Endothelial cell of umbilical vein (primary cell): ENCODE measurements at regions not wholly inside any gene's neighbourhood (a gene's known extent, or its start where the extent isn't known, plus 50 kb on each side); places are given as distances from the start of the nearest gene placed in this dataset.

Source experiments
- BruUV-seq: library from RNA; stranded (reverse); fragments of 400-500 nt; replicated peaks from 2 replicates; lab custom pipeline; 2021; lab: Mats Ljungman, UMichigan
- CTCF ChIA-PET: fragments of 300-600, 350-600 bp; sonication (Branson Sonifier 250); formaldehyde crosslinking; loops from one replicate; lab custom pipeline; 2021; ENCODE audit warnings: antibody characterized with exemption, inconsistent platforms; lab: Charles Lee
- POLR2A ChIA-PET: fragments of 300-600, 350-600 bp; sonication (Branson Sonifier 250); formaldehyde crosslinking; loops from one replicate; lab custom pipeline; 2021; ENCODE audit warnings: antibody characterized with exemption, inconsistent platforms; lab: Charles Lee
- DNase-seq: peaks from one replicate; pipeline ENCODE4 v3.0.0-alpha.2; 2011; ENCODE audit warnings: low read depth, low spot score
- FAIRE-seq: peaks from 2 replicates; lab custom pipeline; 2011; peaks lifted over from hg19 to GRCh38; lab: Jason Lieb, UNC
- H2AFZ ChIP-seq: 2 replicates; pipeline ENCODE4 v1.6.0; 2012; ENCODE audit warnings: low read depth, low read length, control low read depth, inconsistent platforms
- H3K27ac ChIP-seq: 2 replicates; pipeline ENCODE4 v1.5.1; 2011; ENCODE audit warnings: low read depth, mild to moderate bottlenecking, control low read depth, low read length, moderate library complexity; ENCODE audit not compliant: insufficient read depth
- H3K27me3 ChIP-seq, 2 experiments: 2 replicates each; pipeline versions ENCODE4 v1.6.0 to v1.6.1; 2011; ENCODE audit warnings: low read length in 2 of 2, mixed read lengths in 1 of 2; ENCODE audit not compliant: control insufficient read depth in 2 of 2, insufficient read depth in 2 of 2
- H3K36me3 ChIP-seq, 2 experiments: 2 replicates in 1 of 2; 3 replicates in 1 of 2; pipeline ENCODE4 v1.5.1; 2011; ENCODE audit warnings: low read length in 2 of 2, mild to moderate bottlenecking in 1 of 2, moderate library complexity in 1 of 2; ENCODE audit not compliant: control insufficient read depth in 2 of 2, insufficient read depth in 2 of 2; ENCODE audit errors: extremely low read depth in 1 of 2
- H3K4me1 ChIP-seq: 3 replicates; pipeline ENCODE4 v1.5.1; 2011; ENCODE audit warnings: mild to moderate bottlenecking, low read length; ENCODE audit not compliant: control insufficient read depth, insufficient read depth; ENCODE audit errors: extremely low read depth
- H3K4me2 ChIP-seq: 2 replicates; pipeline ENCODE4 v1.6.1; 2011; ENCODE audit warnings: low read length, control low read depth, mixed read lengths; ENCODE audit not compliant: insufficient read depth
- H3K4me3 ChIP-seq, 3 experiments: fragments of 200-600 bp in 1 of 3; sonication (generic), shearing (Covaris generic) in 1 of 3; replicated peaks in 1 of 3; 2 replicates each; pipeline ENCODE4 v1.5.1; 2011 to 2016; ENCODE audit warnings: control low read depth in 3 of 3, low read length in 3 of 3, mild to moderate bottlenecking in 2 of 3, inconsistent platforms in 1 of 3, low read depth in 1 of 3, moderate library complexity in 1 of 3; ENCODE audit not compliant: insufficient read depth in 1 of 3
- H3K79me2 ChIP-seq: 2 replicates; pipeline ENCODE4 v1.6.0; 2012; ENCODE audit warnings: low read length, inconsistent platforms; ENCODE audit not compliant: control insufficient read depth, insufficient read depth
- H3K9ac ChIP-seq: replicated peaks from 2 replicates; pipeline ENCODE3; 2011; ENCODE audit warnings: low read length, control low read depth; ENCODE audit not compliant: insufficient read depth; ENCODE audit errors: extremely low read depth
- H3K9me1 ChIP-seq: replicated peaks from 3 replicates; pipeline ENCODE4 v1.6.0; 2011; ENCODE audit warnings: mild to moderate bottlenecking, low read length; ENCODE audit not compliant: control insufficient read depth, insufficient read depth; ENCODE audit errors: extremely low read depth
- H3K9me3 ChIP-seq: replicated peaks from 2 replicates; pipeline ENCODE4 v1.5.1; 2012; ENCODE audit warnings: low read length, inconsistent platforms; ENCODE audit not compliant: control insufficient read depth, insufficient read depth
- H4K20me1 ChIP-seq: replicated peaks from 2 replicates; pipeline ENCODE3; 2011; ENCODE audit warnings: mild to moderate bottlenecking, low read length; ENCODE audit not compliant: control insufficient read depth, insufficient read depth; ENCODE audit errors: extremely low read depth
- CTCF ChIP-seq, 2 donors: IDR thresholded peaks; 1 replicate in 1 of 2; 2 replicates in 1 of 2; pipeline ENCODE4 v1.5.1; 2011; ENCODE audit warnings: low read length in 2 of 2, mild to moderate bottlenecking in 2 of 2, moderate library complexity in 2 of 2, control low read depth in 1 of 2, inconsistent platforms in 1 of 2, low read depth in 1 of 2; ENCODE audit not compliant: insufficient read depth in 1 of 2; ENCODE audit errors: extremely low read depth in 1 of 2
- EZH2 ChIP-seq: IDR thresholded peaks from 2 replicates; pipeline ENCODE4 v1.6.1; 2012; ENCODE audit warnings: borderline replicate concordance, low read depth, mild to moderate bottlenecking, moderate library complexity, low read length, inconsistent platforms; ENCODE audit not compliant: severe bottlenecking
- FOS ChIP-seq: IDR thresholded peaks from 2 replicates; pipeline ENCODE4 v1.6.1; 2011; ENCODE audit warnings: mild to moderate bottlenecking, low read length, moderate library complexity, borderline replicate concordance; ENCODE audit not compliant: insufficient read depth
- GATA2 ChIP-seq: IDR thresholded peaks from 2 replicates; pipeline ENCODE4 v1.7.0; 2011; ENCODE audit warnings: low read depth, mild to moderate bottlenecking, moderate library complexity, mixed read lengths, low read length; ENCODE audit not compliant: insufficient read length, insufficient read depth
- JUN ChIP-seq: IDR thresholded peaks from 2 replicates; pipeline ENCODE4 v1.6.1; 2011; ENCODE audit warnings: borderline replicate concordance, low read depth; ENCODE audit not compliant: insufficient read length, insufficient read depth
- dilution Hi-C: fragments of 300-500 bp; cut with MboI; formaldehyde crosslinking; loops from one replicate; pipeline ENCODE4 v1.15.0; 2019; ENCODE audit warnings: low sequenced_read_pairs; ENCODE audit not compliant: extremely low pct_ligation_motif_present
- intact Hi-C: fragments of 100-400 bp; cut with micrococcal nuclease; formaldehyde crosslinking; loops from one replicate; pipeline ENCODE4 v1.10.0; 2022

DNA sequence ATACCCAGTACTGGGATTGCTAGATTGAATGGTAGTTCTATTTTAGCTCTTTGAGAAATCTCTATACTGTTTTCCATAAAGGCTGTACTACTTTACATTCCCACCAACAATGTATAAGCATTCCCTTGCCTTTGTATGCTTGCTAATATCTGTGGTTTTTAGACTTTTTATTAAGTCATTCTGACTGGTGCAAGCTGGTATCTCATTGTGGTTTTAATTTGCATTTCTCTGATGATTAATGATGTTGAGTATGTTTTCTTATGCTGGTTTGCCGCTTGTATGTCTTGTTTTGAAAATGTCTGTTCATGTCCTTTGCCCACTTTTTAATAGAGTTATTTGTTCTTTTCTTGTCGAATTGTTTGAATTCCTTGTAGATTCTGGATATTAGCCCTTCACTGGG lies 512.7 kb upstream of the PAPPA start:
- no peak for FAIRE-seq
- no peaks in the 10 kb centered on the region for H3K79me2 ChIP-seq
- peaks cover 2% of the 10 kb centered on the region for H3K9me3 ChIP-seq
- no peaks in the 10 kb centered on the region for H3K9me1 ChIP-seq
- no peak for DNase-seq
- no peaks in the 10 kb centered on the region for H3K4me1 ChIP-seq
- H3K27me3 ChIP-seq, result no peaks in the 10 kb centered on the region
- POLR2A ChIA-PET, result no interaction called here
- BruUV-seq, result no TSS peak
- no peak overlapping the region for H3K4me2 ChIP-seq
- H3K36me3 ChIP-seq, result no peaks in the 10 kb centered on the region
- no peak overlapping the region for H3K4me3 ChIP-seq
- no peaks in the 10 kb centered on the region for H4K20me1 ChIP-seq
- CTCF ChIA-PET, result no interaction called here
- H3K27ac ChIP-seq, result no peak overlapping the region
- intact Hi-C loops, result no loop called here
- TF ChIP-seq FOS, result no peak
- no peak for TF ChIP-seq CTCF (IDR thresholded peaks at IDR 0.05; ENCODE audit: extremely low read depth in 1 of 2, insufficient read depth in 1 of 2, low read depth in 1 of 2, low read length in 2 of 2)
- TF ChIP-seq EZH2, result no peak
- dilution Hi-C loops, result no loop called here
- H3K9ac ChIP-seq, result no peak overlapping the region
- no peak overlapping the region for H2AFZ ChIP-seq

- no peak for DNase-seq
- TF ChIP-seq GATA2 (no peak), JUN (no peak)
- ChIA-PET CTCF (no interaction called here), POLR2A (no interaction called here)
- H3K4me3 ChIP-seq, result no peak overlapping the region
- no peaks in the 10 kb centered on the region for H3K36me3 ChIP-seq
- peaks cover 2% of the 10 kb centered on the region for H3K9me3 ChIP-seq
- H3K4me2 ChIP-seq, result no peak overlapping the region
- no peak overlapping the region for H3K9ac ChIP-seq
- no peaks in the 10 kb centered on the region for H3K79me2 ChIP-seq
- intact Hi-C loops (no loop called here), dilution Hi-C loops (no loop called here)
- no peaks in the 10 kb centered on the region for H3K27me3 ChIP-seq
- no peak overlapping the region for H3K27ac ChIP-seq
- no peak overlapping the region for H2AFZ ChIP-seq
- no TSS peak for BruUV-seq
- no peaks in the 10 kb centered on the region for H4K20me1 ChIP-seq
- no peak for FAIRE-seq
- no peaks in the 10 kb centered on the region for H3K4me1 ChIP-seq
- no peaks in the 10 kb centered on the region for H3K9me1 ChIP-seq
Observed at GRCh38 chr9:115642285-115642684, 511.3 kb upstream of the PAPPA start.
